ENCODE measurements at regions not wholly inside any gene's neighbourhood (a gene's known extent, or its start where the extent isn't known, plus 50 kb on each side); places are given as distances from the start of the nearest gene placed in this dataset.

- TF ChIP-seq CTCF (IDR thresholded peaks at IDR 0.05; ENCODE audit: low read depth, low read length, missing input control) (no peak), MAX (IDR thresholded peaks at IDR 0.05) (no peak), TAF1 (conservative IDR thresholded peaks at IDR 0.05) (no peak), EGR1 (IDR thresholded peaks at IDR 0.05; ENCODE audit: low read depth in 2 of 2) (no peak), REST (IDR thresholded peaks at IDR 0.05) (peak; percentile 30), ZBTB33 (IDR thresholded peaks at IDR 0.05) (no peak), YY1 (IDR thresholded peaks at IDR 0.05) (peak; percentile 1), ATF3 (IDR thresholded peaks at IDR 0.05) (no peak), JUND (IDR thresholded peaks at IDR 0.05) (peak in 1 of 2 donors; percentile 48), SP1 (IDR thresholded peaks at IDR 0.05) (peak; percentile 57), GABPA (IDR thresholded peaks at IDR 0.05 in 1 of 2, conservative IDR thresholded peaks at IDR 0.05 in 1 of 2) (no peak)
Measured at GRCh38 chr7:156380261-156380660, 260.3 kb upstream of the RNF32 start.
